ENCODE measurements at regions not wholly inside any gene's neighbourhood (a gene's known extent, or its start where the extent isn't known, plus 50 kb on each side); places are given as distances from the start of the nearest gene placed in this dataset.

GRCh38 chr15:69692342-69692741 is 239.7 kb downstream of the RPLP1 start:
- no peaks in the 10 kb centered on the region for H3K4me1 ChIP-seq (ENCODE audit: control insufficient read depth, insufficient read depth, low read length)
- H3K27me3 ChIP-seq (ENCODE audit: control insufficient read depth, insufficient read depth, low read length): peaks cover 4% of the 10 kb centered on the region; the same call in 1 of the 2 replicates
- TF ChIP-seq TCF7L2 (IDR thresholded peaks at IDR 0.05; ENCODE audit: low read depth, low read length) (no peak), POLR2AphosphoS5 (IDR thresholded peaks at IDR 0.05; ENCODE audit: low read depth, low read length) (no peak), REST (IDR thresholded peaks at IDR 0.05; ENCODE audit: insufficient read depth in 1 of 2, low read depth in 2 of 2, low read length in 1 of 2) (no peak), SIN3A (IDR thresholded peaks at IDR 0.05; ENCODE audit: borderline replicate concordance, insufficient read depth, low read depth, low read length) (no peak), CTCF (IDR thresholded peaks at IDR 0.05) (no peak)
- ATAC-seq (no peak), DNase-seq (ENCODE audit: low read depth, low spot score) (no peak)
- H3K27ac ChIP-seq (ENCODE audit: low read length): no peak overlapping the region
- intact Hi-C loops (cut with micrococcal nuclease; ENCODE audit: unreplicated experiment): no loop called here
- POLR2A ChIA-PET: no interaction called here
- CTCF ChIA-PET: no interaction called here
- H3K4me3 ChIP-seq (ENCODE audit: low read depth in 2 of 2, low read length in 2 of 2): no peak overlapping the region
- BruUV-seq (replicated peaks): no TSS peak
- no peaks in the 10 kb centered on the region for H3K36me3 ChIP-seq (ENCODE audit: control insufficient read depth, insufficient read depth, low read length)
- in situ Hi-C loops (cut with HindIII; ENCODE audit: low pct_unique_long_range_greater_than_20kb, low sequenced_read_pairs): no loop called here
- peaks cover 12% of the 10 kb centered on the region; the same call in 1 of the 2 replicates for H3K9me3 ChIP-seq (ENCODE audit: control insufficient read depth, insufficient read depth, low read depth, low read length)

- Histone ChIP-seq H3K27me3 (ENCODE audit: control insufficient read depth, insufficient read depth, low read length) (peaks cover 4% of the 10 kb centered on the region; the same call in 1 of the 2 replicates), H3K4me1 (ENCODE audit: control insufficient read depth, insufficient read depth, low read length) (no peaks in the 10 kb centered on the region), H3K27ac (ENCODE audit: low read length) (no peak overlapping the region), H3K36me3 (ENCODE audit: control insufficient read depth, insufficient read depth, low read length) (no peaks in the 10 kb centered on the region), H3K4me3 (ENCODE audit: low read depth in 2 of 2, low read length in 2 of 2) (no peak overlapping the region), H3K9me3 (ENCODE audit: control insufficient read depth, insufficient read depth, low read depth, low read length) (peaks cover 12% of the 10 kb centered on the region; the same call in 1 of the 2 replicates)
- intact Hi-C loops (cut with micrococcal nuclease; ENCODE audit: unreplicated experiment): no loop called here
- in situ Hi-C loops (cut with HindIII; ENCODE audit: low pct_unique_long_range_greater_than_20kb, low sequenced_read_pairs): no loop called here
- ATAC-seq (no peak), DNase-seq (ENCODE audit: low read depth, low spot score) (no peak)
- BruUV-seq (replicated peaks): no TSS peak
- TF ChIP-seq SIN3A (IDR thresholded peaks at IDR 0.05; ENCODE audit: borderline replicate concordance, insufficient read depth, low read depth, low read length) (no peak), REST (IDR thresholded peaks at IDR 0.05; ENCODE audit: insufficient read depth in 1 of 2, low read depth in 2 of 2, low read length in 1 of 2) (no peak), POLR2AphosphoS5 (IDR thresholded peaks at IDR 0.05; ENCODE audit: low read depth, low read length) (no peak), TCF7L2 (IDR thresholded peaks at IDR 0.05; ENCODE audit: low read depth, low read length) (no peak), CTCF (IDR thresholded peaks at IDR 0.05) (no peak)
- CTCF ChIA-PET: no interaction called here
- POLR2A ChIA-PET: no interaction called here
Measured at GRCh38 chr15:69693059-69693458, 240.4 kb downstream of the RPLP1 start.
